ENCODE measurements at regions not wholly inside any gene's neighbourhood (a gene's known extent, or its start where the extent isn't known, plus 50 kb on each side); places are given as distances from the start of the nearest gene placed in this dataset.

- H3K4me3 ChIP-seq (replicated peaks in 1 of 3) = no peak overlapping the region
- 87 to 92% methylated on average over 3 of the region's 3 CpGs for WGBS, 2 donors
- no peaks in the 10 kb centered on the region for H3K36me3 ChIP-seq
- DNase-seq = no peak
- intact Hi-C loops (cut with DNase I) = no loop called here
- H3K9me3 ChIP-seq = no peaks in the 10 kb centered on the region
- no peak overlapping the region for H3K27ac ChIP-seq
- H3K27me3 ChIP-seq = no peaks in the 10 kb centered on the region
- no peaks in the 10 kb centered on the region for H3K4me1 ChIP-seq
- TF ChIP-seq CTCF (IDR thresholded peaks at IDR 0.05) (no peak), POLR2A (IDR thresholded peaks at IDR 0.05) (no peak)
Observed at GRCh38 chr3:110210086-110210660, 861.4 kb upstream of the NECTIN3 start.

- H3K9me3 ChIP-seq = no peaks in the 10 kb centered on the region
- 93 to 95% methylated on average over 1 of the region's 1 CpG for WGBS, 2 donors
- H3K4me1 ChIP-seq = no peaks in the 10 kb centered on the region
- TF ChIP-seq CTCF (IDR thresholded peaks at IDR 0.05) = no peak
- no peak for TF ChIP-seq POLR2A (IDR thresholded peaks at IDR 0.05)
- no peaks in the 10 kb centered on the region for H3K27me3 ChIP-seq
- H3K27ac ChIP-seq = no peak overlapping the region
- H3K4me3 ChIP-seq (replicated peaks in 1 of 3) = no peak overlapping the region
- H3K36me3 ChIP-seq = no peaks in the 10 kb centered on the region
- DNase-seq = no peak
- intact Hi-C loops (cut with DNase I) = no loop called here
Observed at GRCh38 chr3:110226645-110227044, 845.0 kb upstream of the NECTIN3 start.

- H3K27ac ChIP-seq = no peak overlapping the region
- H3K4me3 ChIP-seq (replicated peaks in 1 of 3) = no peak overlapping the region
- no peaks in the 10 kb centered on the region for H3K27me3 ChIP-seq
- TF ChIP-seq POLR2A (IDR thresholded peaks at IDR 0.05) = no peak
- TF ChIP-seq CTCF (IDR thresholded peaks at IDR 0.05) = no peak
- 67 to 84% methylated on average over 4 of the region's 4 CpGs for WGBS, 2 donors
- no peak for DNase-seq
- intact Hi-C loops (cut with DNase I) = no loop called here
- no peaks in the 10 kb centered on the region for H3K4me1 ChIP-seq
- H3K9me3 ChIP-seq = no peaks in the 10 kb centered on the region
- H3K36me3 ChIP-seq = no peaks in the 10 kb centered on the region
Observed at GRCh38 chr3:110227991-110228390, 843.6 kb upstream of the NECTIN3 start.

GRCh38 chr3:110234831-110235230, 836.8 kb upstream of the NECTIN3 start:
- 93 to 95% methylated on average over 4 of the region's 4 CpGs for WGBS, 2 donors

More at GRCh38 chr3:110234831-110235230, 836.8 kb upstream of the NECTIN3 start:
- TF ChIP-seq CTCF (IDR thresholded peaks at IDR 0.05) (no peak), POLR2A (IDR thresholded peaks at IDR 0.05) (no peak)
- Histone ChIP-seq H3K27ac (no peak overlapping the region), H3K36me3 (no peaks in the 10 kb centered on the region), H3K9me3 (no peaks in the 10 kb centered on the region), H3K27me3 (no peaks in the 10 kb centered on the region), H3K4me1 (peaks cover 0 to 7% of the 10 kb centered on the region in 2 donors), H3K4me3 (replicated peaks in 1 of 3) (no peak overlapping the region)
- no peak for DNase-seq
- intact Hi-C loops (cut with DNase I) = no loop called here
